HG03108 (cell line): ENCODE measurements at regions not wholly inside any gene's neighbourhood (a gene's known extent, or its start where the extent isn't known, plus 50 kb on each side); places are given as distances from the start of the nearest gene placed in this dataset.

Source experiments
- ATAC-seq: cut with Tn5 transposase; IDR thresholded peaks from one replicate; pipeline ENCODE4 v1.9.1; 2021; ENCODE audit warnings: moderate library complexity; ENCODE audit not compliant: unreplicated experiment

DNA sequence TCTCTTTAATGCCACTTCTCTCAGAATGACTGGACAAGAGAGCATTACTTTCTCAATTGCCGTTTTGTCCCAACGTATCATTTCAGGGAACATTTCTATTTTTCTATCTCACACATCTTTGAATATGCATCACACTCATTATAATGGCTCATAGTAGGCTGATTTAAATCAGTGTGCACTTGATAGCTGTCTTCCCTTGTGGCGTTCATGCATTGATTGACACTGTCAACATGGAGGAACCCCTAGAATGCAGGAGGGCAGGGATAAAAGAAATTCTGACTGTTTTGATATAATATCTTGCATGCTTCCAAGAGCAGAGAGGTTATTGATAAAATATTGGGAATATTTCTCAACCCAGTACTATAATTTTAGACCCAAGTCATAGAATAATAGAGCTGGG is 1528.9 kb upstream of the FLRT2 start:
- no peak for ATAC-seq

- no peak for ATAC-seq
Observed at GRCh38 chr14:84003346-84003745, 1526.6 kb upstream of the FLRT2 start.

GRCh38 chr14:84006643-84007155 is 1523.2 kb upstream of the FLRT2 start:
- no peak for ATAC-seq

DNA sequence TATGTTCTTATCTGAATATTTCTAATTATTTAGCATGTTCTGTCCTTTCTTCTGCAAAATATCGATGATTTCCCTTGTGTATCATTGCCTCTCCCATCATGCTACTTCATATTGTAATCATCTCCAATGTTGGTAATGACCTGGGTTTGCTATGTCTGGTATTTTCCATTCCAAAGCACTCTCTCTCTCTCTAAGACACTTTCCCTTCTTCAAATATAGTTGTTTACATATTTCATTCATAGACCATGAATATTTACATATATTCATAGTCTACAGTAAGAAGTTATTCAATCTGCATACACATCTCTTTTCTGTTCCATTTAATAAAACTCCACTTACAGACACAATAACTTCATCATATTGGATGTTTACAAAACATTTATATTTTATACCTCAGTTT is 1516.5 kb upstream of the FLRT2 start:
- ATAC-seq = no peak

DNA sequence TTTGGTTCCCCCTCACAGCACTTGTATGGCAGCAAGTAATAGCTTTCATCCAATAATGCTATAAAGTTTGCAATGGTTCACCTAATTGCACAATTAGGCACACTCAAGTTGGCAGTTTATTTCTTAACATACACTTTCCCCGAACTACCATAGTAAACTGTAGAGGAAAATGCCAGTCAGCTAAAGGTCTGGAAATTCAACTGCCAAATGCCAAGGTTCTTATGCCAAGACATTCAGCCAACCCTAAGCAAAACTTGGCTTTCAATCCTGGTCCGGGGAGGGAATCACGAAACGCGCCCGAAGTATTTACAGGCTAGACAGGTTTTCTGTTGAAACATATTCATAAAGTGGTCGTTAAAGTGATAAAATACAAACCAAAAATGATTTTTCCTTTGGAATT is 1512.4 kb upstream of the FLRT2 start:
- ATAC-seq = no peak

GRCh38 chr14:84021433-84021832 is 1508.5 kb upstream of the FLRT2 start:
- no peak for ATAC-seq

- no peak for ATAC-seq
Observed at GRCh38 chr14:84024231-84024820, 1505.6 kb upstream of the FLRT2 start.

- ATAC-seq = no peak
Observed at GRCh38 chr14:84025106-84026012, 1504.6 kb upstream of the FLRT2 start.

DNA sequence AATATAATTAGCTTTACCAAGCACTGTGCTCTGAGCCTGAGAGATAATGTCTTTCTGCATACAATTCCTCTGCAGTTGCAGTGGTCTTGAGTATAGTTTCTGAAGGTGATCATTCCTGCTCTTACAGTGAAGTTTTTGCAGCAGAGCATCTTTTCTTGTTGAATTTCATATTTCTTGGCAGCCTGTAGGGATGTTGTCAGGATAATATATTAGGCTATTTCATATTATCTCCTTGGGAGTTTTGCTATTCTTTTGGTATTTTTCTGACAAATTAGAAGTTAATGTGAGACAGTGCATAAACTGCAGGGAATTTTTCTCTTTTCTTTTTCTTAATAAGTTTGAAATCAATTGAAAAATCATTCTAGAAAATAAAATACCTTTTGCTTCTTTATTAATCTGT is 1502.6 kb upstream of the FLRT2 start:
- no peak for ATAC-seq

DNA sequence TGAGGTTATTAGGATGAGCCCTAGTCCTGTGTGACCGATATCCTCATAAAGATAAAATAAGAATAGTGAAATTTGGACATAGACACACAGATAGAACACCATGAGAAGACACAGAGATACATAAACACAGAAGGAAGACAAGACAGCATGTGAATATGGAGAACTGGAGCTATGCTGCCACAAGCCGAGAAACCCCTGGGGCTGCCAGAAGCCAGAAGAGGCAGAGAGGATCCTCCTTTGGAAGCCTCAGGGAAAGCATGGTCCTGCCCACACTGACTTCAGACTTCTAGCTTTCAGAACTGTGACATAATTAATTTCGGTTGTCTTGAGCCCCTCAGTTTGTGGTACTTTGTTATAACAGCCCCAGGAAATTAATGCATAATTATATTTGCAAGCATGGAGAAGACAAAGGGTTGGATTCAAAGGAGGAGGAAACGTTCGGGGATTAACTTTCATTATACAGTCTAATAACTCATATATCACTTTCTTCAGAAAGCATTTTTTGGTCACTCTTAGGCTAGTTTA is 1501.8 kb upstream of the FLRT2 start:
- no peak for ATAC-seq

- no peak for ATAC-seq
Observed at GRCh38 chr14:84029246-84029645, 1500.7 kb upstream of the FLRT2 start.

- no peak for ATAC-seq
Observed at GRCh38 chr14:84029720-84030119, 1500.2 kb upstream of the FLRT2 start.

DNA sequence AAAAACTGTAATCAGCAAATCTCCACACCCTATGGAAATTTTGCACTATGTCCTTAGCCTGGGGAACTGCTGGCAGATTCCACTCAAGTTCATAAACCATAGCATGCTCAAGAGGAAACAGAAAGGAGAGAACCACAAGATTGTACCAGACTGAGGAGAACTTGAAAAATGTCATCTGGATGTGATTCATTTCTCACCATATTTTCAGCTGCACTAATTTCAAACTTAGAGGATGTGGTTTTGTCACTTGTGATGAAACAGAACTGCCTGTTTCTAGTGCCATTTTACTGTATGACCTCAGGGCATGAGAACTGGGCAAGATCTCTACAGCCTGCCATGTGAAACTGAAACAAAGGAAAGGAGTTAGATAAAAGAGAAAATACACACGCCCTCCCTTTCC is 1493.1 kb upstream of the FLRT2 start:
- no peak for ATAC-seq

- ATAC-seq = no peak
Observed at GRCh38 chr14:84037593-84037992, 1492.4 kb upstream of the FLRT2 start.

- ATAC-seq = no peak
Observed at GRCh38 chr14:84040101-84040500, 1489.8 kb upstream of the FLRT2 start.

GRCh38 chr14:84041421-84041820 is 1488.5 kb upstream of the FLRT2 start:
- no peak for ATAC-seq

DNA sequence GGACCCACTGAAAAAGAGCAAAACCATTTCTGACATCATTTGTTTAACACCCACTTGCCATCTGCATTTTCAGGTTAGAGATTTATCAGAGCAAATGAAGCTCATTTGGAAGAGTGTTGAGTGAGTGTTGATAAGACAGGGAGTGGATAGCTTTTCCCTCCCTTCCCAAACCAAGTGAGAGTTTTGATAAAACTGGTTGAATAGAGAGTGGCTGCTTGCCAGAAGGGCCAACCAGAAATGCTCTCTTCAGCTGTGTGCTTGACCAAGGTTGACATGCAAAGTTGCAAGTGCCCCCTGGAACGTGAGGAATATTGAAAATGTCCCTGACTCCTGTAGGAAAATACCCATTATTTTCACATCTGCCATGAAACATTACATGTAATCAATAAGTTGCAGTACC is 1487.0 kb upstream of the FLRT2 start:
- ATAC-seq = no peak

DNA sequence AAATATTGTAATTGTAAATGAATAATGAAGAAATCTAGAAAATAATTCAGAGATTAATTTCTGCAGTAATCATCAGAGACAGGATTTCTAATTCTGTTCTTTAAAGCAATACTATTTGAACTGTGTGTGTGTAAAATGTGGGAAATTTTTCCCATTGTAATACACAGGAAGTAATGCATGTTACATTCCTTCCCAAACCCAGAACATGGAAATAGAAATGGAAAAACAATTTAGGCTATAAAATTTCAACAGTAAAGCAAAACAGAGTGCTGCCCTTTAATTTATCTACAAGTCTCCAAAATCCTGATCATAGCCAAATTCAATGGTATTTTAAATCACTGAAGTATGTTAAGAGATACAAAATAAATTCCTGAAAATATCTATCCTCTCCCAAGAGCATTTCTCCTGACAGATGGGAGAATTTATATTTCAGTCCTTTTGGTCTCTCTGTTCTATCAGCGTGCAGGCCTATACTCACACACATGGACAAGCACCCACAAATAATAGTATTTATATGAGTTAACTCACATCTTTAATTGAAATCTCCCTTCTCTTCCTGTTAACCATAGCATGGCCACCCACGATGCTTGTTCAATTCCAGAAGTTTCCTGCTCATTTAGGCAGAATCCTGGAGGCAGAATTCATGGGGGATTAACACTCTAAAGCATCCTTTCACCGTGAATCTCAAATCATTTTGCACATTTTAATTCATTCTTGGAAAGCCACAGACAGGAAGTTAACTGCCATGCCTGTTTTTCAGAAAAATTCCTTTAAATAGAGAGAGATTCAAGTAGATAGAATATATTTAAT is 1465.4 kb upstream of the FLRT2 start:
- no peak for ATAC-seq

DNA sequence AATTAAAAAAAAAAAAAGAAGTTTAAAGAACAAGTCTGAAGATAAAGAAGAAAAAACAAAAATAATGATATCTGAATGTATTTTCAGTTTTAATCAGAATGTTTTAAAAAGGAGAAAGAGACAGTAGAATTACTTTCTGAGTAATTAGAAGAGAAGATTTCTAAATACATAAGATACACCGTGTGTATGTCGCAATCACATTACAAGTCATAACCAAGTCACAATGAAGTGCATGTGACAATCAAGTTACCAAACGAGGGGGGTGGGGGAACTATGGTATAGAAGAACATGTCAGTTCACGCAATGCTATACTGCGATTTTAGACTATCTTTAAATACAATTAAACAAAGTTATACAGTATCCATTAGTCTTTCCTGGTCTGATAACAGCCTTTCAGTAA is 1464.1 kb upstream of the FLRT2 start:
- ATAC-seq = no peak

- no peak for ATAC-seq
Observed at GRCh38 chr14:84068288-84068687, 1461.7 kb upstream of the FLRT2 start.

- ATAC-seq = no peak
Observed at GRCh38 chr14:84071061-84071460, 1458.9 kb upstream of the FLRT2 start.
